OCI-LY1 (cell line): ENCODE measurements at regions not wholly inside any gene's neighbourhood (a gene's known extent, or its start where the extent isn't known, plus 50 kb on each side); places are given as distances from the start of the nearest gene placed in this dataset.
"Not testable (repeated sequence)": the region's sequence is repeated elsewhere in the genome, so short reads cannot be mapped to it uniquely, and the experiment has no call there.

ENCODE experiments used
- H2AFZ ChIP-seq: fragments of 200-600 bp; sonication (generic), shearing (Covaris generic); 2 replicates; pipeline ENCODE4 v1.6.0; 2014; ENCODE audit warnings: antibody characterized with exemption, mild to moderate bottlenecking, low read length
- H3F3A ChIP-seq: fragments of 200-600 bp; sonication (generic), shearing (Covaris generic); 2 replicates; pipeline ENCODE4 v1.6.0; 2014; ENCODE audit warnings: mild to moderate bottlenecking, antibody characterized with exemption, low read length, moderate library complexity; ENCODE audit not compliant: insufficient read depth
- H3K27ac ChIP-seq: fragments of 200-600 bp; sonication (generic); 2 replicates; pipeline ENCODE4 v1.5.1; 2014; ENCODE audit warnings: low read length, mixed run types, mild to moderate bottlenecking, low read depth; ENCODE audit not compliant: poor library complexity, severe bottlenecking
- H3K27me3 ChIP-seq: fragments of 200-600 bp; sonication (generic); 2 replicates; pipeline ENCODE4 v1.6.0; 2014; ENCODE audit warnings: antibody characterized with exemption, mild to moderate bottlenecking, low read length, moderate library complexity; ENCODE audit not compliant: insufficient read depth
- H3K36me3 ChIP-seq: fragments of 200-600 bp; sonication (generic); 2 replicates; pipeline ENCODE4 v1.6.1; 2014; ENCODE audit warnings: mild to moderate bottlenecking, antibody characterized with exemption, low read length, moderate library complexity, mixed read lengths; ENCODE audit not compliant: insufficient read depth
- H3K4me1 ChIP-seq: fragments of 200-600 bp; sonication (generic); 2 replicates; pipeline ENCODE4 v1.5.1; 2014; ENCODE audit warnings: mild to moderate bottlenecking, low read length, moderate library complexity; ENCODE audit not compliant: insufficient read depth, severe bottlenecking
- H3K4me2 ChIP-seq: fragments of 200-600 bp; sonication (generic), shearing (Covaris generic); 2 replicates; pipeline ENCODE4 v1.6.1; 2014; ENCODE audit warnings: low read length
- H3K4me3 ChIP-seq: fragments of 200-600 bp; sonication (generic); 2 replicates; pipeline ENCODE4 v1.5.1; 2014; ENCODE audit warnings: low read length, low read depth, mild to moderate bottlenecking, mixed read lengths; ENCODE audit not compliant: poor library complexity, severe bottlenecking
- H3K79me2 ChIP-seq: fragments of 200-600 bp; shearing (Covaris generic); 2 replicates; pipeline ENCODE4 v1.6.1; 2016; ENCODE audit warnings: mixed run types, low read length, mixed read lengths; ENCODE audit not compliant: insufficient read depth
- H3K9ac ChIP-seq: fragments of 200-600 bp; sonication (generic), shearing (Covaris generic); 2 replicates; pipeline ENCODE4 v1.6.1; 2014; ENCODE audit warnings: mild to moderate bottlenecking, low read length, mixed read lengths
- H3K9me2 ChIP-seq: fragments of 200-600 bp; sonication (generic), shearing (Covaris generic); 2 replicates; pipeline ENCODE4 v1.6.1; 2014; ENCODE audit warnings: low read depth, mild to moderate bottlenecking, low read length, mixed read lengths
- H3K9me3 ChIP-seq: fragments of 200-600 bp; shearing (Covaris generic); 2 replicates; pipeline ENCODE4 v1.6.1; 2014; ENCODE audit warnings: low read length, mixed read lengths
- H4K20me1 ChIP-seq: fragments of 200-600 bp; sonication (generic), shearing (Covaris generic); 2 replicates; pipeline ENCODE4 v1.6.0; 2016; ENCODE audit warnings: mild to moderate bottlenecking, low read length; ENCODE audit not compliant: insufficient read depth
- EZH2 ChIP-seq: fragments of 200-600 bp; sonication (generic), shearing (Covaris generic); IDR thresholded peaks from 2 replicates; pipeline ENCODE4 v1.8.0; 2017; ENCODE audit warnings: borderline replicate concordance, mixed run types, mild to moderate bottlenecking, antibody characterized with exemption, low read length, moderate library complexity, mixed read lengths
- TF ChIP-seq, protein P1 (sequence below): fragments of 200-600 bp; sonication (generic), shearing (Covaris generic); IDR thresholded peaks from 2 replicates; pipeline ENCODE4 v1.5.1; 2017; ENCODE audit warnings: mild to moderate bottlenecking, antibody characterized with exemption, low read length, moderate library complexity, mixed read lengths

GRCh38 chr12:76940671-76941445 lies 62.0 kb upstream of the CSRP2 start:
- Histone ChIP-seq H3F3A (no peaks in the 10 kb centered on the region), H3K9ac (no peak overlapping the region), H3K9me2 (no peaks in the 10 kb centered on the region), H3K27ac (no peak overlapping the region), H2AFZ (no peak overlapping the region), H4K20me1 (no peaks in the 10 kb centered on the region), H3K4me3 (no peak overlapping the region), H3K36me3 (no peaks in the 10 kb centered on the region), H3K79me2 (no peaks in the 10 kb centered on the region), H3K4me1 (no peaks in the 10 kb centered on the region), H3K9me3 (no peaks in the 10 kb centered on the region), H3K4me2 (no peak overlapping the region), H3K27me3 (no peaks in the 10 kb centered on the region)
- TF ChIP-seq EZH2: no peak
- TF ChIP-seq, protein P1, sequence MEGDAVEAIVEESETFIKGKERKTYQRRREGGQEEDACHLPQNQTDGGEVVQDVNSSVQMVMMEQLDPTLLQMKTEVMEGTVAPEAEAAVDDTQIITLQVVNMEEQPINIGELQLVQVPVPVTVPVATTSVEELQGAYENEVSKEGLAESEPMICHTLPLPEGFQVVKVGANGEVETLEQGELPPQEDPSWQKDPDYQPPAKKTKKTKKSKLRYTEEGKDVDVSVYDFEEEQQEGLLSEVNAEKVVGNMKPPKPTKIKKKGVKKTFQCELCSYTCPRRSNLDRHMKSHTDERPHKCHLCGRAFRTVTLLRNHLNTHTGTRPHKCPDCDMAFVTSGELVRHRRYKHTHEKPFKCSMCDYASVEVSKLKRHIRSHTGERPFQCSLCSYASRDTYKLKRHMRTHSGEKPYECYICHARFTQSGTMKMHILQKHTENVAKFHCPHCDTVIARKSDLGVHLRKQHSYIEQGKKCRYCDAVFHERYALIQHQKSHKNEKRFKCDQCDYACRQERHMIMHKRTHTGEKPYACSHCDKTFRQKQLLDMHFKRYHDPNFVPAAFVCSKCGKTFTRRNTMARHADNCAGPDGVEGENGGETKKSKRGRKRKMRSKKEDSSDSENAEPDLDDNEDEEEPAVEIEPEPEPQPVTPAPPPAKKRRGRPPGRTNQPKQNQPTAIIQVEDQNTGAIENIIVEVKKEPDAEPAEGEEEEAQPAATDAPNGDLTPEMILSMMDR: no peak

DNA sequence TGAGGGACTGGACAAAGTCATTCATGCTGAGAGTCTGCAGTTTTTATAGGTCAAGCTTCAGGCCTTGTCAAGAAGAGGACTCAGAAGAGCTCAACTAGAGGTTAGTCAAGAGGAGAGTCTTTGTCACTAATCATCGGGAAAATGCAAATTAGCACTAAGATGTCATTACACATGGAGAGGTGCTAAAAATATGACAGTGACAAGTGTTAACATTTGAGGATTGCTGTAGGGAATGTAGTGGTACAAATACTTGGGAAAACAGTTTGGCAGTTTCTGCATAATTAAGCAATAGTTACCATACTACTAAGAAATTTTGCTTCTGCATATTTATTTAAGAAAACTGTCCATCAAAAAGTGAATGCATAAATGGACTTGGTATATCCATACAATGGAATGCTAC lies 60.9 kb upstream of the CSRP2 start:
- H3K27ac ChIP-seq: no peak overlapping the region
- H3K36me3 ChIP-seq: no peaks in the 10 kb centered on the region
- H3K9me3 ChIP-seq: no peaks in the 10 kb centered on the region
- no peak overlapping the region for H2AFZ ChIP-seq
- H4K20me1 ChIP-seq: no peaks in the 10 kb centered on the region
- TF ChIP-seq EZH2: no peak
- no peak overlapping the region for H3K9ac ChIP-seq
- H3K9me2 ChIP-seq: no peaks in the 10 kb centered on the region
- H3K4me1 ChIP-seq: no peaks in the 10 kb centered on the region
- H3K4me2 ChIP-seq: no peak overlapping the region
- no peak overlapping the region for H3K4me3 ChIP-seq
- H3F3A ChIP-seq: no peaks in the 10 kb centered on the region
- H3K79me2 ChIP-seq: no peaks in the 10 kb centered on the region
- no peaks in the 10 kb centered on the region for H3K27me3 ChIP-seq

- no peaks in the 10 kb centered on the region for H4K20me1 ChIP-seq
- no peaks in the 10 kb centered on the region for H3K79me2 ChIP-seq
- no peaks in the 10 kb centered on the region for H3K36me3 ChIP-seq
- no peaks in the 10 kb centered on the region for H3F3A ChIP-seq
- no peaks in the 10 kb centered on the region for H3K9me2 ChIP-seq
- H3K27ac ChIP-seq: no peak overlapping the region
- no peaks in the 10 kb centered on the region for H3K4me1 ChIP-seq
- H3K27me3 ChIP-seq: no peaks in the 10 kb centered on the region
- H3K9me3 ChIP-seq: no peaks in the 10 kb centered on the region
- TF ChIP-seq EZH2: no peak
- TF ChIP-seq, protein P1: no peak
- no peak overlapping the region for H3K4me3 ChIP-seq
- peak overlapping the region; percentile 54; the same call in 1 of the 2 replicates for H2AFZ ChIP-seq
- no peak overlapping the region for H3K9ac ChIP-seq
- no peak overlapping the region for H3K4me2 ChIP-seq
Observed at GRCh38 chr12:76936275-76937193, 57.7 kb upstream of the CSRP2 start.

DNA sequence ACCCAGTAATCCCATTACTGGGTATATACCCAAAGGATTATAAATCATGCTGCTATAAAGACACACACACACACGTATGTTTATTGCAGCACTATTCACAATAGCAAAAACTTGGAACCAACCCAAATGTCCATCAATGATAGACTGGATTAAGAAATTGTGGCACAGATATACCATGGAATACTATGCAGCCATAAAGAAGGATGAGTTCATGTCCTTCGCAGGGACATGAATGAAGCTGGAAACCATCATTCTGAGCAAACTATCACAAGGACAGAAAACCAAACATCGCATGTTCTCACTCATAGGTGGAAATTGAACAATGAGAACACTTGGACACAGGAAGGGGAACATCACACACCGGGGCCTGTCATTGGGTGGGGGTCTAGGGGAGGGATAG lies 54.6 kb upstream of the CSRP2 start:
- not testable (repeated sequence) for H3K9me2 ChIP-seq, H2AFZ ChIP-seq, H3K36me3 ChIP-seq, H3K27me3 ChIP-seq, H3K79me2 ChIP-seq, H3K4me3 ChIP-seq, H3K4me1 ChIP-seq, H3K4me2 ChIP-seq, H3K9me3 ChIP-seq, H3K9ac ChIP-seq, H3K27ac ChIP-seq, H4K20me1 ChIP-seq, H3F3A ChIP-seq
